HG03159 (cell line): ENCODE measurements at regions not wholly inside any gene's neighbourhood (a gene's known extent, or its start where the extent isn't known, plus 50 kb on each side); places are given as distances from the start of the nearest gene placed in this dataset.
"Not testable (repeated sequence)": the region's sequence is repeated elsewhere in the genome, so short reads cannot be mapped to it uniquely, and the experiment has no call there.

Experiments used
- ATAC-seq: cut with Tn5 transposase; IDR thresholded peaks from one replicate; pipeline ENCODE4 v1.9.1; 2021; ENCODE audit warnings: mild to moderate bottlenecking, moderate library complexity; ENCODE audit not compliant: unreplicated experiment

GRCh38 chr2:66251573-66251972 is 183.4 kb upstream of the MEIS1 start:
- no peak for ATAC-seq

GRCh38 chr2:66249089-66249488 is 185.8 kb upstream of the MEIS1 start:
- not testable (repeated sequence) for ATAC-seq

- ATAC-seq, result not testable (repeated sequence)
Observed at GRCh38 chr2:66243809-66244208, 191.1 kb upstream of the MEIS1 start.

- ATAC-seq, result not testable (repeated sequence)
Observed at GRCh38 chr2:66242888-66243287, 192.0 kb upstream of the MEIS1 start.

GRCh38 chr2:66242099-66242789 is 192.7 kb upstream of the MEIS1 start:
- no peak for ATAC-seq

GRCh38 chr2:66240286-66240685 is 194.6 kb upstream of the MEIS1 start:
- ATAC-seq, result no peak

GRCh38 chr2:66239655-66240054 is 195.3 kb upstream of the MEIS1 start:
- no peak for ATAC-seq

GRCh38 chr2:66237803-66238379 is 197.0 kb upstream of the MEIS1 start:
- no peak for ATAC-seq

GRCh38 chr2:66236816-66237802 is 197.8 kb upstream of the MEIS1 start:
- ATAC-seq, result no peak

GRCh38 chr2:66236067-66236685 is 198.7 kb upstream of the MEIS1 start:
- no peak for ATAC-seq

- ATAC-seq, result no peak
Observed at GRCh38 chr2:66235428-66235827, 199.5 kb upstream of the MEIS1 start.

- ATAC-seq, result no peak
Observed at GRCh38 chr2:66233981-66234380, 200.9 kb upstream of the MEIS1 start.

GRCh38 chr2:66228128-66228547 is 206.8 kb upstream of the MEIS1 start:
- no peak for ATAC-seq

GRCh38 chr2:66217039-66217585 is 217.8 kb upstream of the MEIS1 start:
- ATAC-seq, result no peak

GRCh38 chr2:66212749-66213148 is 222.2 kb upstream of the MEIS1 start:
- ATAC-seq, result no peak

GRCh38 chr2:66202586-66202985 is 232.3 kb upstream of the MEIS1 start:
- no peak for ATAC-seq

GRCh38 chr2:66201242-66201641 is 233.7 kb upstream of the MEIS1 start:
- ATAC-seq, result no peak

GRCh38 chr2:66198873-66199272 is 236.1 kb upstream of the MEIS1 start:
- no peak for ATAC-seq

- ATAC-seq, result no peak
Observed at GRCh38 chr2:66192888-66193287, 242.0 kb upstream of the MEIS1 start.

- ATAC-seq, result no peak
Observed at GRCh38 chr2:66191311-66191710, 243.6 kb upstream of the MEIS1 start.

GRCh38 chr2:66189553-66189952 is 245.4 kb upstream of the MEIS1 start:
- ATAC-seq, result no peak
